ENCODE measurements at regions not wholly inside any gene's neighbourhood (a gene's known extent, or its start where the extent isn't known, plus 50 kb on each side); places are given as distances from the start of the nearest gene placed in this dataset.

DNA sequence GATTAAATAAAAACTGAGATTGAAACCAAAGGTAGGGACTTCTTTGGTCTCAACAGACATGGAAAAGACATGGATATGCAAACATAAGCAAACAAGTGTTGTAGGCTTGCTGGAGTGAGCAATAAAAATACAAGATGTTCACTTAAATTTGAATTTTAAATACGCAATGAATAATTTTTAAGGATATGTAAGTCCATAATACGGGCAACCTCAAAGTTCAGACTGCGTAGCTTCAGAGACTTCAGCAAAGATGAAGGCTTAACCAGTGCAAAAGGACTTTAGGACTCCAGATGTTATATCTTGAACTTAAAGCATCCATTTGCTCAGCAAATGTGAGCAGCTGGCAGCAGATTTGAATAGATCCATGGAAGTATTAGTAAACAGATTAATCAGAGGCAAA lies 549.3 kb downstream of the ARAP2 start (continued):
- TF ChIP-seq POLR2AphosphoS5 (IDR thresholded peaks at IDR 0.05; ENCODE audit: low read depth, low read length) (no peak), KDM1A (IDR thresholded peaks at IDR 0.05; ENCODE audit: borderline replicate concordance, low read length) (no peak), TBP (IDR thresholded peaks at IDR 0.05; ENCODE audit: low read depth, low read length) (no peak), HDAC6 (IDR thresholded peaks at IDR 0.05; ENCODE audit: low read depth, low read length) (no peak)
